ENCODE measurements at regions not wholly inside any gene's neighbourhood (a gene's known extent, or its start where the extent isn't known, plus 50 kb on each side); places are given as distances from the start of the nearest gene placed in this dataset.

- DNase-seq: no peak
Measured at GRCh38 chr17:54009502-54009901, 186.8 kb downstream of the KIF2B start.

DNA sequence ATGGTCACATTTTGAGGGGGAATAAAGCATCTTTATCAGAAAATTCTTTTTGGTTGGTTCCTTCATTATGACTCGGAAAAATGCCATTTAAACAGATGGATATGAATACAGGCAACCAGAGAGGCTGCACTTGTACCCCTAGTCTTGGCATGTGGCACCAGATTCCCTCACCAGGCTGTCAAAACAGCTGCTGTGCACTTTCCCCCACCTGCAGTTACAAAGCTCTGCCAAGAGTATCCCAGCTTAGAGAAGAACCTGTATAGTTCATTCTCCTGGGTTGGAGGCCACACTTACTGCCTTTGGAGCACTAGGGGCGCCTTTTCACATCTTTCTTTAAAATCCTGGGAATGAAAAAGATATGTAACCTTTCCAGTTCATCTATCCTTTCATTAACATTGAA, 190.3 kb downstream of the KIF2B start:
- DNase-seq: peak; percentile 96

DNA sequence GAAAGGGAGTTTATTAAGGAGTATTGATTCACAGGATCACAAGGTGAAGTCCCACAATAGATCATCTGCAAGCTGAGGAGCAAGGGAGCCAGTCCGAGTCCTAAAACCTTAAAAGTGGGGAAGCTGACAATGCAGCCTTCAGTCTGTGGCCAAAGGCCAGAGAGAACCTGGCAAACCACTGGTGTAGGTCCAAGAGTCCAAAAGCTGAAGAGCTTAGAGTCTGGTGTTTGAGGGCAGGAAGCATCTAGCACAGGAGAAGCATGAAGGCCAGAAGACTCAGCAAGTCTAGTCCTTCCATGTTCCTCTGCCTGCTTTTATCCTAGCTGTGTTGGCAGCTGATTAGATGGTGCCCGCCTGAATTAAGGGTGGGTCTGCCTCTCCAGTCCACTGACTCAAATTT, 193.0 kb downstream of the KIF2B start:
- DNase-seq: no peak

- no peak for DNase-seq
Measured at GRCh38 chr17:54021418-54021817, 198.7 kb downstream of the KIF2B start.

GRCh38 chr17:54028986-54029580, 206.4 kb downstream of the KIF2B start:
- DNase-seq: no peak

GRCh38 chr17:54029986-54030385, 207.3 kb downstream of the KIF2B start:
- no peak for DNase-seq

- DNase-seq: no peak
Measured at GRCh38 chr17:54046570-54046969, 223.8 kb downstream of the KIF2B start.

DNA sequence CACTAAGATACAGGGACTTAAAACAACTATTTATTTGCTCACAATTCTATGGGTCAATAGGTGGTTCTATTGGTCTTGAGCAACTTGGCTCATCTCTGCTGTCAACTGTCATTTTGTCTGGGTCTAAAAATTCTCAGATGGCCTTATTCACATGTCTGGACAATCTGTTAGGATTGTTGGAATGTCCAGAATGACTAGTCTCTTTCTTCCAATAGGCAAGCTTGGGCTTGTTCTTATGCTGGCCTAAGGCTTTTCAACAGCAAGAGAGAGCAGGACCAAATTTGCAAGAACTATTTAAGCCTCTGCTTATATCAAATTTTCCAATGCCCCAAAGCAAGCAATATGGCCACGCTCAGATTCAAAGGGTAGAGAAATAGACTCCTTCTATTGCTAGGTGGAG, 240.9 kb downstream of the KIF2B start:
- no peak for DNase-seq

- no peak for DNase-seq
Measured at GRCh38 chr17:54085020-54085419, 262.3 kb downstream of the KIF2B start.

DNA sequence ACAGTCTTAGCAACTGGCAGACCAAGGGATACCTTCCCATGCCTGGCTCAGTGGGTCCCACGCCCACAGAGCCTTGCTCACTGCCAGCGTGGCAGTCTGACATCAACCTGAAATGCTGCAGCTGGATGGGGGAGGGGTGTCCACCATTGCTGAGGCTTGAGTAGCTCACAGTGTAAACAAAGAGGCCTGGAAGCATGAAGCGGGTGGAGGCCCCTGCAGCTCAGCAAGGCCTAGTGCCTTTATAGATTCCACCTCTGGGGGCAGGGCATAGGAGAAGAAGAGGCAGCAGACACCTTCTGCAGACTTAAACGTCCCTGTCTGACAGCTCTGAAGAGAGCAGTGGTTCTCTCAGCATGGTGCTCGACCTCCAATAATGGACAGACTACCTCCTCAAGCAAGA, 263.2 kb downstream of the KIF2B start:
- DNase-seq: no peak

DNA sequence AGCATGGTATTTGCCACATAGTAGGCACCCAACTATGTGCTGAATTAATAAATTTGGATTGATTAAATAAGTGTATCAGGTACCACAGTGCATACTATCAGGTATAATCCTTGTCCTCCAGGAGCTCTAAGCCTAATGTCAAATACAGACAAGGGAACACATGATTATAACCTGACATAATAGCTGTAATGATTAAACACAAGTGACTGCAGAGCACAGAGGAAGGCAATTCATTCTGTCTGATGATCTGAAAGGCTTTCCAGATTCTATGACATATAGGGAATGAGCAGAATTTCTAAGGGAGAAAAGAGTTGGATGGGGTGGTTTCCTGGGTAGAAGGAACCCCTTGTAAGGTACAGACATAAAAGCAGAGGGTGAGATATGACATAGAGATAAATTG, 273.5 kb downstream of the KIF2B start:
- no peak for DNase-seq

DNA sequence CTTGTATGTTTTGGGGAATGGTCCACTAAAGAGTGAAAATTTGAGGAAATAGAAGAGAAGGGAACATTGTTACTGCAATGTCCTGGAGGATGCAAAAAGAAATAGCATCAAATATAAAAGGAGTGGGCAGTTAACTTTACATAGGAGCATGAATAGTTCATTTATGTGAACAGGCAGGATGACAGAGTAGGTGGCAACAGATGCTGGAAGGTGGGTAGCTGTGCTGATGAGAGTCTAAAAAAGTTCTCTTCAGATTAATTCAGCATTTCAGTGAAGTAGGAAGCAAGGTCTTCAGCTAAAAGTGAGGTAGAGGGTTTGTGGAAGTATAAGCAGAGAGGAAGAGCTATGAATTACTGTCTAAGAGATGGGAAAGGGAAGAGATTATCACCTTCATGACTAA, 276.5 kb downstream of the KIF2B start:
- no peak for DNase-seq

DNA sequence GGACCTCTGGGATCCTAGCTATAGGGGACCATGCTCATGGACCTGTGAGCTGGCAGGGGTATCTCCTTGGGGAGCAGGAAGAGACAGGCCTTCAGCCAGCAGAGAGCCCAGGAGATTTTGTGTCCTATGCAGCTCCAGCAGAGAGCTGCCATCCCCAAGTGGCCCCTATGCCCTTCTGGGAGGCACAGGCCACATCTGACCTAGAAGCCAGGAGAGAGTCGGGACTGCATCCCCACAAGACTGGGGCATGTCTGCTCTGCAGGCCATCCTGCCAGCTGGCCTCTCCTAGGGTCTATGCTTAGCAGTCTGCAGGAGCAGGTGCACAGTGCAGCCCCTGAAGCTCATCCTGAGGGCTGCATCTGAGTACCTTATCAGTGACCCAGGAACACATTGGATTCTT, 279.5 kb downstream of the KIF2B start:
- no peak for DNase-seq

- DNase-seq: no peak
Measured at GRCh38 chr17:54111576-54111975, 288.8 kb downstream of the KIF2B start.

DNA sequence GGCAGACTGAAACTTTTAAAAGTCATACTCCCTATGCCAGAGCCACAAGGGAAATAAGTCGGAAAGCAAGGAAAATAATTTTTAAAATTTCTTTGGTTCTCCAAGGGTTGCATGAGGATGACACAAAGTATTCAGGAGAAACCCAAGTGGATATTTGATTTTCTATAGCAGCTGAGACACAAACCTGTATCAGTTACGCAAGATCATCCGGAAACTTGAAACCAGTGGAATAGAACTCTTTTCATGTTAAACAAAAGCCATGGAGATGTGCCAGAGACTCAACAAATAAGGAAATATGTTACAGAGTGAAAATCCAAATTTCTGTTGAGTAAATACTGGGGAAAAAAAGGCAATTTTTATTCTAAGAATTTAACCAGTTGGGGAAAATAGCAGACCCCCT, 294.7 kb downstream of the KIF2B start:
- DNase-seq: no peak

- no peak for DNase-seq
Measured at GRCh38 chr17:54124456-54124855, 301.7 kb downstream of the KIF2B start.

GRCh38 chr17:54153423-54153822, 330.7 kb downstream of the KIF2B start:
- DNase-seq: no peak

- DNase-seq: no peak
Measured at GRCh38 chr17:54157542-54157941, 334.8 kb downstream of the KIF2B start.

DNA sequence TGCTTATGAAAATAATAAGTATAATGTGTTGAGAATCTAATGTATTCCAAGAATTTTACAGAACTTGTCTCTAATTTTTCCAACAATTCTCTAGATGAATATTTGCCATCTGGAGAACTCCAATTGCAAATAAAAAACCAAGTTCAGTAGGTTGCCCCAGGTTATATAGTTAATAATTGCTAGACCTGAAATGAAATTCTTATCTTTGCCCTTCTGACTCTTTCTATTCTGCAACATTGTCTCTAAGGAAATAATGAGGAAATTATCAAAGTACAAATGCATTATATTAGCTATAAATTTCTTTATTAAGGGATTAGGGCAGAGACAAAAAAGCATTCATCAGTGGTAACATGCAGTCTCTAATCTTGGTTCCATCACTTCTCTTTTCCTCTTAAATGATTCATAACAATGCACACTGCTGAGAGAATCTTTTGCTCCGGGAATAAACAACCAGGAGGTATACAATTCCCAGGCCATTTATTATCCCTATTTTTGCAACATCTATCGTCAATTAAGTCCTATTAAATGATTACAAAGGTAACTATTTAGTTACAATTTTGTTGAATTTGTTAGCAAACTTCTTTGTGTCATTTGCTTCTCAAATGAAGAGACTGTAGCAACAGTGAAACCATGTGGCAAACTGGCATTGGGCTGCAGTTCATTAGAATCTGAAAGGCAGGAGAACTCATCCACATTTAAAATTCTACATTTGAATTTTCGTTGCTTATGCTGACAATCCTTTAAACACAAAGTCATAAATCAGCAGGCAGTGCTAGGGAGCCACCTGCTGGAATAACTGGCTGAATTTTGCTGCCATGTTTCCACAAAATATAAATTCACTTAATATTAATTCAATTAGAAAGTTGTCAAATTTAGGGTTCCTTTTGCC, 349.6 kb downstream of the KIF2B start:
- DNase-seq: peak; percentile 58

GRCh38 chr17:54172985-54173316, 350.2 kb downstream of the KIF2B start:
- no peak for DNase-seq

DNA sequence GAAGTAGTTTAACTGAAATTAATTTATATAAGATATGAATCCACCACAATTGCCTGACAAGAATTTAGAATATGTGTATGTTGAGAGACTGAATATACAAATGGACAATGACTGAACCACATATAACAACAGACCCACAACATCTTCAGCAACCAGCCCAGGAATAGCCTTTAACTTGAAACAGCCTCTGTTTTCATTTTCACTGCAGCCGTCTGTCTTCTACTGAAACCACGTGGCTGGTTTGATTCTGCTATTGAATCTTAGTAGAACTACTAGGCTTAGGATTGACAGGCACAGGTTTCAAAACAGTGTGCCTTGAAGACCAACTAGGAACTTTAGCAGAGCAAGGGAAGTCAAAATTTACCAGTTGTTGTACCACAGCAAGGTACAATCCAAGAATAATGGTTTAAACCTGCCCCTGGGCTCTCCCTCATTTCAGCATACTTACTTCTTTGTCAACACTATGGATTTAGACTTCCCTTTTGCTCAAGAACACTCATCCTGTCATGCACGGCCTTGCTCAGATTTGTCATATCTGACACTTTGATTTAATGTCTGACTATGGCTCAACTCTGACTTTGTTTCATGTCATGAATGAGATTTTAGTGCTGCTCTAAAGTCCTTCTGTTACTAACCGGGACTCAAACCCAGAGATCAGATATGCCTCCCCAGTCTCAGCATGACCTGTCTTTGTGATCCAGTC, 355.0 kb downstream of the KIF2B start:
- no peak for DNase-seq

- peak; percentile 95 for DNase-seq
Measured at GRCh38 chr17:54180950-54181349, 358.2 kb downstream of the KIF2B start.

DNA sequence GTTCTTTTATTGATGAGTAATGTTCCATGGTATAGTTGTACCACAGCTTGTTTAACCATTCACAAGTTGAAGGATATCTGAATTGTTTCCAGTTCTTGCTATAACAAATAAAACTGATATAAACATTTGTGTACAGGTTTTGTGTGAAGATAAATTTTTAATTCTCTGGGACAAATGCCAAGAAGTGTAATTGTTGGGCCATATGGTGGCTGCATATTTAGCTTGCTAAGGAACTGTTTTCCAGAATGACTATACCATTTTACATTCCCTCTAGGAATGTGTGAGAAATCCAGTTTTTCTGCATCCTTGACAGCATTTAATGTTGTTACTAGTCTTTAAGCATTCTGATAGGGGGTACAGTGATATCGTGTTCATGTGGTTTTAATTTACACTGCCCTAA, 368.5 kb downstream of the KIF2B start:
- DNase-seq: peak; percentile 74

DNA sequence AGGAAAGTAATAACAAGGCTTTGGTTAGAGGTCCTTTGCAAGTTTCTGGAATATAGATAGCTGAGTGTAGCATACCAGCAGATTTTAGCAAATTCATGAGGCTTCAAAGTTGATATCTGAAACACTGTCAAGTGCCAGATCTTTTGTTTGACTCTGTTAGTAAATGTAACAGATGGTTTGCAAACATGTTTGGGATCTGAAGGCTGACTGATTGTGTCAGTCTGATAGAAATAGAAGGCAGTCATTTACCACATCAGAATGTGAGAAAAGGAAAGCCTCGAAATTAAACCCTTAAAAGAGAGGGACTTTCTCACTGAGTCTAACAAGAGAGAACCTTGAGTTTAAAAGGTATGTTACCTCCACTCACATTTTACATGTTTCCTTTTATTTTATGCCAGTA, 371.5 kb downstream of the KIF2B start:
- peak; percentile 74 for DNase-seq

Data from NCI-H1694 treated with DMSO at 0.1 percent for 48 hours (cell line).